ENCODE measurements at regions not wholly inside any gene's neighbourhood (a gene's known extent, or its start where the extent isn't known, plus 50 kb on each side); places are given as distances from the start of the nearest gene placed in this dataset.

DNA sequence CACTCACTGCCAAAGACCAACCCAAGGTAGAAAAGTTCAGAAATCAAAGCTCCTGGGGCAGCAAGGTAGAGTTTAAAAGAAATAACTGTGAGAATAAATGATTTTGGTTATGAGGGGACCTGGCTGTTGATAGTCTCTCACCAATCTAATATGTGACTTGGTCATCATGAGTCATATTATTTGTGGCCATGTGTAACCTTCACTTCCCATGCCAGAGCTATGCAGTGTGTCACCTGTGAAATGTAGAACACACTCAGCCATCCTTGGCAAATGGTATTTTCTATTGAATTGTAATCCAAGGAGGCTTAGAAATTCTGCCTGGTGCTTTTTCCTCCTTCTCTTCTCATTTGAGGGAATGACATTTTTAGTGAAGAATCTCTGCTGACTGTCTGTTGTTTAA, 184.2 kb upstream of the STAC start:
- H3K4me3 ChIP-seq, result no peak overlapping the region
- H3K36me3 ChIP-seq, result no peaks in the 10 kb centered on the region
- TF ChIP-seq POLR2A (IDR thresholded peaks at IDR 0.05), result no peak
- TF ChIP-seq, protein P1, sequence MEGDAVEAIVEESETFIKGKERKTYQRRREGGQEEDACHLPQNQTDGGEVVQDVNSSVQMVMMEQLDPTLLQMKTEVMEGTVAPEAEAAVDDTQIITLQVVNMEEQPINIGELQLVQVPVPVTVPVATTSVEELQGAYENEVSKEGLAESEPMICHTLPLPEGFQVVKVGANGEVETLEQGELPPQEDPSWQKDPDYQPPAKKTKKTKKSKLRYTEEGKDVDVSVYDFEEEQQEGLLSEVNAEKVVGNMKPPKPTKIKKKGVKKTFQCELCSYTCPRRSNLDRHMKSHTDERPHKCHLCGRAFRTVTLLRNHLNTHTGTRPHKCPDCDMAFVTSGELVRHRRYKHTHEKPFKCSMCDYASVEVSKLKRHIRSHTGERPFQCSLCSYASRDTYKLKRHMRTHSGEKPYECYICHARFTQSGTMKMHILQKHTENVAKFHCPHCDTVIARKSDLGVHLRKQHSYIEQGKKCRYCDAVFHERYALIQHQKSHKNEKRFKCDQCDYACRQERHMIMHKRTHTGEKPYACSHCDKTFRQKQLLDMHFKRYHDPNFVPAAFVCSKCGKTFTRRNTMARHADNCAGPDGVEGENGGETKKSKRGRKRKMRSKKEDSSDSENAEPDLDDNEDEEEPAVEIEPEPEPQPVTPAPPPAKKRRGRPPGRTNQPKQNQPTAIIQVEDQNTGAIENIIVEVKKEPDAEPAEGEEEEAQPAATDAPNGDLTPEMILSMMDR (IDR thresholded peaks at IDR 0.05), result no peak
- TF ChIP-seq POLR2AphosphoS5 (IDR thresholded peaks at IDR 0.05; ENCODE audit: insufficient read depth in 1 of 2, low read depth in 1 of 2), result no peak
- intact Hi-C loops (cut with DNase I), result no loop called here
- H3K27me3 ChIP-seq, result no peaks in the 10 kb centered on the region
- no peaks in the 10 kb centered on the region for H3K9me3 ChIP-seq
- H3K4me1 ChIP-seq, result no peaks in the 10 kb centered on the region
- H3K27ac ChIP-seq, result no peak overlapping the region
- no peak for DNase-seq (ENCODE audit: extremely low spot score in 2 of 2)

DNA sequence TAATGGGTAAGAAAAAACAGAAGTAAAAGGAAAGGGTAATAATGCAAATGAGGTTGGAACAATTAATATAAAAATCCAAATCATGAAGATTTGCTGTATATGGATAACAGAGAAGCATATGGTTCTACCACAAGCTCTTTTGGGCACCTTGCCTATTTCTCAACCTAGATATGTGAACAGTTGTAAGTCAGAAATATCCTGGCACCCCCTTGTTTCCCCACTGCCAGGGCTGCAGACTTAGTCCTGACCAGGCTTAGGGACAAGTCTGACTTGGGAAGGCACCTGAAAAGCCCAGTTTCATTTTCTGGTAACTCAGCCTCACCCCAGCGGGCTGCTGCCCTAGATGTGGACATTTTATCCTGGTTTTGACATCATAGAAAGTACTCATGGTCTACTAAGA, 183.2 kb upstream of the STAC start:
- H3K27me3 ChIP-seq, result no peaks in the 10 kb centered on the region
- no peaks in the 10 kb centered on the region for H3K9me3 ChIP-seq
- no peak overlapping the region for H3K27ac ChIP-seq
- DNase-seq (ENCODE audit: extremely low spot score in 2 of 2), result no peak
- intact Hi-C loops (cut with DNase I), result no loop called here
- H3K4me1 ChIP-seq, result no peaks in the 10 kb centered on the region
- H3K36me3 ChIP-seq, result no peaks in the 10 kb centered on the region
- TF ChIP-seq, protein P1 (IDR thresholded peaks at IDR 0.05), result no peak
- TF ChIP-seq POLR2AphosphoS5 (IDR thresholded peaks at IDR 0.05; ENCODE audit: insufficient read depth in 1 of 2, low read depth in 1 of 2) (no peak), POLR2A (IDR thresholded peaks at IDR 0.05) (no peak)
- no peak overlapping the region for H3K4me3 ChIP-seq

DNA sequence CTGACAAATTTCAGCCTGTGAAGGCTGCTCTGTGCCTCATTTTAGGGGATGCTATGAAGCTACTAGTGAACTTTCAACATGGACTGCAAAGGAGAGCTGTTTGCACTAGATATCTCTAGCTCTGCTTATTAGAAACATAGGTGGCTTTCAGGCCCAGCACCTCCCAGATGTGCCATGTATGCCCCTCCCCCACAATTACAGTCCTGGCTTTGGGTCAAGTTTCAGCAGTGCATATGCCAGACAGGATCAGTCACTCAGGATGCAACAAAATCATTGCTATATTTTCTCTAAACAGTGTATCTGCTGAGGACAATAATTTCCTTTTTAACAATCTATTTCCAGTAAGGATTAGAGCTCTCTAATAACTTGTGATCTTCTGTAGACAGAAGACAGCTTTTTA, 178.8 kb upstream of the STAC start:
- TF ChIP-seq, protein P1 (IDR thresholded peaks at IDR 0.05), result no peak
- TF ChIP-seq POLR2AphosphoS5 (IDR thresholded peaks at IDR 0.05; ENCODE audit: insufficient read depth in 1 of 2, low read depth in 1 of 2) (no peak), POLR2A (IDR thresholded peaks at IDR 0.05) (no peak)
- H3K27me3 ChIP-seq, result no peaks in the 10 kb centered on the region
- no peaks in the 10 kb centered on the region for H3K36me3 ChIP-seq
- H3K9me3 ChIP-seq, result no peaks in the 10 kb centered on the region
- intact Hi-C loops (cut with DNase I), result no loop called here
- no peaks in the 10 kb centered on the region for H3K4me1 ChIP-seq
- no peak for DNase-seq (ENCODE audit: extremely low spot score in 2 of 2)
- no peak overlapping the region for H3K4me3 ChIP-seq
- H3K27ac ChIP-seq, result no peak overlapping the region

DNA sequence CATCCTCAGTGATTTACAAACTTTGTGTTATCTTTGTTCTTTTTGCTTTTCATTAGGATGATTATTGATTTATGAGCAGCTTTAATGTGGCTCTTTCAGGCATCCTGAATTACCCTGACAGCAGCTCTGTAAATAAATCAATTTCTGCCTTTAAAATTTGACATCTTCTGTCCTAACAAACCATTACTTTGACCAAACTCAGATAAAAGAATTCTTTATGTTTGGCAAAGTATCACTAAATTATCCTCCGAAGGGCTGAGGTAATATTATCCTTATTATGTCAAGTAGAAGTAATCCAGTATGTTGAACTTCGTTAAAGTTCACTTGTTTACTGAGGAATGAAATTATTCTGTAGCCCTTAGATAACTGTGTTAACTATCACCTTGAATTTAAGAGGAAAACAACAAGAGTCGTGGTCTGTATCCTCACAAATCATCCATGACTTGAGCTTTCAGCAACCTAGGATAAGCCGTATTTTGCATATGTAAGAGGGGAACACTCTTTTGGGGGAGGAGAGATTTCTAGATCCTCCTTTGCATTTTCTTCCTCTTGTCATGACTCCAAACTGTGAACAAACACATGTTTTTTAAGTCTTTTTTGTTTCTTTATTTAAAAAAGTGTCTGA, 173.2 kb upstream of the STAC start:
- intact Hi-C loops (cut with DNase I), result no loop called here
- Histone ChIP-seq H3K27me3 (no peaks in the 10 kb centered on the region), H3K36me3 (no peaks in the 10 kb centered on the region), H3K4me1 (no peaks in the 10 kb centered on the region), H3K27ac (no peak overlapping the region), H3K9me3 (no peaks in the 10 kb centered on the region), H3K4me3 (no peak overlapping the region)
- TF ChIP-seq, protein P1 (IDR thresholded peaks at IDR 0.05), result no peak
- TF ChIP-seq POLR2AphosphoS5 (IDR thresholded peaks at IDR 0.05; ENCODE audit: insufficient read depth in 1 of 2, low read depth in 1 of 2), result no peak
- TF ChIP-seq POLR2A (IDR thresholded peaks at IDR 0.05), result no peak
- DNase-seq (ENCODE audit: extremely low spot score in 2 of 2), result no peak

DNA sequence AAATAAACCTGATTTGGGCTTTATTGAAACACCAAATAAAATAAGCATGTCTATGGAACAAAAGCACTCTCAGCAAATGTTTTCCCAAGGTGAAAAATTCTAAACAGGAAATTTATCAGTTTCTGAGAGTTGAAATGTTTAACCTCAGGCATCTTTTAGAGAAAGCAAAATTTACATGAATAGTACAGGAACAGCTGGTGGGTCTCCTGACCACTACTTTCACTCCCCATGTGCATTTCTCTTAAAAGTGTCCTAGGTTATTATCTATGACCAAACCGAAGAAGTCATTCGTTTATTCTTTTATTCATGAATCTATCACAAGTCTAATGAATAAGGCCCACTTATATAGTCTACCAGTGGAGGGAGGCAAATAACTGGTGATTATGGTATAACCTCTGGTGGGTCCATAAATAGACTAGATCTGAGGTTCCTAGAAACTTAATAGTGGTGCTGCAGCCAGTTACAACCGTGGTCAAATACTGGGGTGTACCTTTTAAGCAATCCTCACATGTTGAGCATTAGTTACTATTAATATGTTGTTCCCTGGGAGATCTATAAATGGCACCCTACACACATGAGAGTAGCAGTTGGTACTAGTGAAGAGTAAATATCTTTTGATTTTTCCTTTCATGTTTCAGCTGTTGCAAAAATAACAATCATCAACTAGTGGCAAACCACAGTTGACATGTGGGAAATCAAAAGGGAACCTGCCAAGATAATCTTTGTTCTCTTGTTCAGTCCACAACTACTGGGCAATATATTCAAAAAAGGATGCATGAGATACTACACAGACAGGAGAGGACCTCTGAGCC, 169.3 kb upstream of the STAC start:
- intact Hi-C loops (cut with DNase I), result no loop called here

More for the DNA sequence above, 169.3 kb upstream of the STAC start:
- no peaks in the 10 kb centered on the region for H3K36me3 ChIP-seq
- no peak for TF ChIP-seq POLR2A (IDR thresholded peaks at IDR 0.05)
- TF ChIP-seq, protein P1 (IDR thresholded peaks at IDR 0.05), result no peak
- TF ChIP-seq POLR2AphosphoS5 (IDR thresholded peaks at IDR 0.05; ENCODE audit: insufficient read depth in 1 of 2, low read depth in 1 of 2), result no peak
- H3K4me1 ChIP-seq, result no peaks in the 10 kb centered on the region
- no peak for DNase-seq (ENCODE audit: extremely low spot score in 2 of 2)
- no peak overlapping the region for H3K4me3 ChIP-seq
- no peaks in the 10 kb centered on the region for H3K9me3 ChIP-seq
- H3K27ac ChIP-seq, result no peak overlapping the region
- H3K27me3 ChIP-seq, result no peaks in the 10 kb centered on the region

Measured in vagina (tissue), 2 donors.